A673 (cell line): ENCODE measurements at regions not wholly inside any gene's neighbourhood (a gene's known extent, or its start where the extent isn't known, plus 50 kb on each side); places are given as distances from the start of the nearest gene placed in this dataset.

ENCODE experiments used
- EZH2 ChIP-seq: fragments of 200-600 bp; sonication (generic); IDR thresholded peaks from 2 replicates; pipeline ENCODE4 v1.6.1; 2017; ENCODE audit warnings: borderline replicate concordance, low read depth, mild to moderate bottlenecking, mixed read lengths, antibody characterized with exemption, low read length; ENCODE audit not compliant: poor library complexity, severe bottlenecking
- TF ChIP-seq, protein P1 (sequence below): fragments of 300-800, 200-600 bp; sonication (generic); conservative IDR thresholded peaks from 2 replicates; pipeline ENCODE4 v1.5.1; 2017; ENCODE audit warnings: low read depth, mild to moderate bottlenecking, antibody characterized with exemption, low read length, moderate library complexity, mixed read lengths

DNA sequence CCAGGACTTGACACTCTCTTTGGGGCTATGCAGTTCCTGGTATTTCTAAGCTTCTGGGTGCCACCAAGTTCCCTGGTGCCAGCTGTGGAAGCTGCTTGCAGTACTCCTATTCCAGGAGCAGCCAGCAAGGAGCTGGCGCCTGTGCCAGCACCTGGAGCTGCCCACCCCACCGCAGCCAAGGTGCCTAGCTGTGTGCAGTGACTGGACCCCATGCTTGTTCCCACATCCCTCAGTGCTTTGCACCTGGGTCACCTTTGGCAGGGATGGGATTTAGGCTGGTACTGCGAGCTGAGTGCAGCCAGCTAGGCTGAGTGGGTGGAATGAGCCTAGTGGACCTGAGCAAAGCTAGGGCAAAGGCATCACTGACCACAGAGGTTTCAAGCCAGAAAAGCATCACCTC lies 1674.9 kb downstream of the HACE1 start:
- TF ChIP-seq, protein P1, sequence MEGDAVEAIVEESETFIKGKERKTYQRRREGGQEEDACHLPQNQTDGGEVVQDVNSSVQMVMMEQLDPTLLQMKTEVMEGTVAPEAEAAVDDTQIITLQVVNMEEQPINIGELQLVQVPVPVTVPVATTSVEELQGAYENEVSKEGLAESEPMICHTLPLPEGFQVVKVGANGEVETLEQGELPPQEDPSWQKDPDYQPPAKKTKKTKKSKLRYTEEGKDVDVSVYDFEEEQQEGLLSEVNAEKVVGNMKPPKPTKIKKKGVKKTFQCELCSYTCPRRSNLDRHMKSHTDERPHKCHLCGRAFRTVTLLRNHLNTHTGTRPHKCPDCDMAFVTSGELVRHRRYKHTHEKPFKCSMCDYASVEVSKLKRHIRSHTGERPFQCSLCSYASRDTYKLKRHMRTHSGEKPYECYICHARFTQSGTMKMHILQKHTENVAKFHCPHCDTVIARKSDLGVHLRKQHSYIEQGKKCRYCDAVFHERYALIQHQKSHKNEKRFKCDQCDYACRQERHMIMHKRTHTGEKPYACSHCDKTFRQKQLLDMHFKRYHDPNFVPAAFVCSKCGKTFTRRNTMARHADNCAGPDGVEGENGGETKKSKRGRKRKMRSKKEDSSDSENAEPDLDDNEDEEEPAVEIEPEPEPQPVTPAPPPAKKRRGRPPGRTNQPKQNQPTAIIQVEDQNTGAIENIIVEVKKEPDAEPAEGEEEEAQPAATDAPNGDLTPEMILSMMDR = no peak
- TF ChIP-seq EZH2 = no peak
